ENCODE measurements at regions not wholly inside any gene's neighbourhood (a gene's known extent, or its start where the extent isn't known, plus 50 kb on each side); places are given as distances from the start of the nearest gene placed in this dataset.

DNA sequence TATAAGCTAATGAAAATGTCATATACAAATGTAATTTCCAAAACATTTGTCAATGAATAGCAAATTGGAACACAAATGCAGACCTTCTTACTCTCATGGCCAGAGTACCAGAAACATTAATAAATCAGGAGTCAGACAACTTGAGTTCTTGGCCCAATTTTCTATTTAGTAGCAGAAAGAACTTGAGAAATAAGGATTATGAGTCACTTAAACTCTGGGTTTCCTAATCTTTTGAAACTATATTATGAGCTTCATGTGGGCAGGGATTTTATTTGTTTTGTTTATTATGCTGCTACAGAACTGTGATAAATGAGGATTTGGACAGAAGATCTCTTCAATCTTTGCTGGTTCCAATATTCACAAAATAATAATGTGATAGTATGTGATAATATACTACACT is 686.7 kb downstream of the NR4A2 start:
- Histone ChIP-seq H3K4me2 (ENCODE audit: insufficient read depth, low read length) (no peak overlapping the region), H3K79me2 (ENCODE audit: control insufficient read depth, insufficient read depth, low read length) (no peaks in the 10 kb centered on the region), H3K27me3 (ENCODE audit: control insufficient read depth in 2 of 2, insufficient read depth in 2 of 2, low read length in 2 of 2) (no peaks in the 10 kb centered on the region), H2AFZ (ENCODE audit: low read depth, low read length) (no peak overlapping the region), H3K27ac (ENCODE audit: insufficient read depth, low read depth, low read length) (no peak overlapping the region), H3K36me3 (ENCODE audit: control insufficient read depth in 2 of 2, extremely low read depth in 1 of 2, insufficient read depth in 2 of 2, low read length in 2 of 2) (no peaks in the 10 kb centered on the region), H3K9me1 (replicated peaks; ENCODE audit: control insufficient read depth, extremely low read depth, insufficient read depth, low read length) (no peaks in the 10 kb centered on the region), H4K20me1 (replicated peaks; ENCODE audit: control insufficient read depth, extremely low read depth, insufficient read depth, low read length) (no peaks in the 10 kb centered on the region), H3K9me3 (replicated peaks; ENCODE audit: control insufficient read depth, insufficient read depth, low read length) (no peaks in the 10 kb centered on the region), H3K4me3 (replicated peaks in 1 of 3; ENCODE audit: insufficient read depth in 1 of 3, low read depth in 1 of 3, low read length in 3 of 3) (no peak overlapping the region), H3K4me1 (ENCODE audit: control insufficient read depth, extremely low read depth, insufficient read depth, low read length) (no peaks in the 10 kb centered on the region), H3K9ac (replicated peaks; ENCODE audit: extremely low read depth, insufficient read depth, low read length) (no peak overlapping the region)
- FAIRE-seq (no peak), DNase-seq (ENCODE audit: low read depth, low spot score) (no peak)
- intact Hi-C loops (cut with micrococcal nuclease) (no loop called here), dilution Hi-C loops (cut with MboI; ENCODE audit: extremely low pct_ligation_motif_present, low sequenced_read_pairs) (no loop called here)
- POLR2A ChIA-PET, result no interaction called here
- no TSS peak for BruUV-seq (replicated peaks)
- TF ChIP-seq MYC (IDR thresholded peaks at IDR 0.05; ENCODE audit: low read depth, low read length), result no peak
- no peak for TF ChIP-seq GATA2 (IDR thresholded peaks at IDR 0.05; ENCODE audit: insufficient read depth, insufficient read length, low read depth, low read length)
- TF ChIP-seq POLR2A (IDR thresholded peaks at IDR 0.05; ENCODE audit: low read depth, low read length), result no peak
- no peak for TF ChIP-seq FOS (IDR thresholded peaks at IDR 0.05; ENCODE audit: borderline replicate concordance, insufficient read depth, low read length)
- CTCF ChIA-PET, result interaction anchor here (0.6 to 1.3 kb wide), 4 partner anchors 8 to 159 kb away, joined by 3 to 6 read pairs (median 4); no protein-coding TSS in a partner anchor

DNA sequence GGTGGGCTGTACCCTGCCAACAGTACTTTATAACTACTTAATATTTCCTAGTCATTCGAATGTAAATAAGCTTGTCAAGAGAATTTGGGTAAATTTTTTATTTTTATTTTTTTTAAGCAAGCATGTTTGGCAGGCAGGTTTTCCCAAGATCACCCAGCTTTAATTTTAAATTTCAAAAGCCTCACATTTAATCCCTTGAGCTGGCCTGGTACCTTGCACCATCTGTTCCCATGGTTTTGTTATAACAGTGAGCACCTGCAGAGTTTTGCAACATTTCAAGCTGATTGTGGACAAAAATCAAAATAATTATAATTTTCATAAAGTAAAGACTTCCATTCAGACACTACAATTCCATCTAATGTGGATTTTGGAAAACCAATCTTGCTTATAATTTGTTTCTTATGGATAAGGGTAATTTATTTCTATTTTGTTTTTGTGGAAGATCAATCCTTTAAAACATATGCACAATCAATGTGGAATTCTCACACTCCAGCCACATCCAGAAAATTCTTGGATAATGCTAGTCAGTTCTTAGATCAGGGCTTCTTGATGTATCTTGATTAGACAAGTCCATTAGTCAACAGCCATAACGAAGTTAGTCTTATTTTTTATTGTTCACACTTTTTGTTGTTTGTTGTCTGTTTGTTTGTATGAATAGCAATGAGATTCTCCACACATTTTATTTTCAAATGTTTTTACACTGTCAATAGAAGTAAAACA is 689.3 kb downstream of the NR4A2 start:
- intact Hi-C loops (cut with micrococcal nuclease), result no loop called here
- no peak for FAIRE-seq
- BruUV-seq (replicated peaks), result no TSS peak

More for the DNA sequence above, 689.3 kb downstream of the NR4A2 start:
- CTCF ChIA-PET, result no interaction called here
- Histone ChIP-seq H3K79me2 (ENCODE audit: control insufficient read depth, insufficient read depth, low read length) (no peaks in the 10 kb centered on the region), H3K4me3 (replicated peaks in 1 of 3; ENCODE audit: insufficient read depth in 1 of 3, low read depth in 1 of 3, low read length in 3 of 3) (no peak overlapping the region), H3K27me3 (ENCODE audit: control insufficient read depth in 2 of 2, insufficient read depth in 2 of 2, low read length in 2 of 2) (no peaks in the 10 kb centered on the region), H2AFZ (ENCODE audit: low read depth, low read length) (no peak overlapping the region), H3K9ac (replicated peaks; ENCODE audit: extremely low read depth, insufficient read depth, low read length) (no peak overlapping the region), H3K9me1 (replicated peaks; ENCODE audit: control insufficient read depth, extremely low read depth, insufficient read depth, low read length) (no peaks in the 10 kb centered on the region), H3K27ac (ENCODE audit: insufficient read depth, low read depth, low read length) (no peak overlapping the region), H3K36me3 (ENCODE audit: control insufficient read depth in 2 of 2, extremely low read depth in 1 of 2, insufficient read depth in 2 of 2, low read length in 2 of 2) (no peaks in the 10 kb centered on the region), H3K4me1 (ENCODE audit: control insufficient read depth, extremely low read depth, insufficient read depth, low read length) (no peaks in the 10 kb centered on the region), H4K20me1 (replicated peaks; ENCODE audit: control insufficient read depth, extremely low read depth, insufficient read depth, low read length) (no peaks in the 10 kb centered on the region), H3K4me2 (ENCODE audit: insufficient read depth, low read length) (no peak overlapping the region), H3K9me3 (replicated peaks; ENCODE audit: control insufficient read depth, insufficient read depth, low read length) (no peaks in the 10 kb centered on the region)
- no peak for TF ChIP-seq GATA2 (IDR thresholded peaks at IDR 0.05; ENCODE audit: insufficient read depth, insufficient read length, low read depth, low read length)
- TF ChIP-seq, protein P1, sequence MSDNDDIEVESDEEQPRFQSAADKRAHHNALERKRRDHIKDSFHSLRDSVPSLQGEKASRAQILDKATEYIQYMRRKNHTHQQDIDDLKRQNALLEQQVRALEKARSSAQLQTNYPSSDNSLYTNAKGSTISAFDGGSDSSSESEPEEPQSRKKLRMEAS (IDR thresholded peaks at IDR 0.05; ENCODE audit: insufficient read depth, insufficient read length), result no peak
- no peak for TF ChIP-seq EZH2 (IDR thresholded peaks at IDR 0.05; ENCODE audit: borderline replicate concordance, low read depth, low read length, severe bottlenecking)
- TF ChIP-seq MYC (IDR thresholded peaks at IDR 0.05; ENCODE audit: low read depth, low read length), result no peak
- no peak for TF ChIP-seq JUN (IDR thresholded peaks at IDR 0.05; ENCODE audit: borderline replicate concordance, insufficient read depth, insufficient read length, low read depth)
- TF ChIP-seq POLR2A (IDR thresholded peaks at IDR 0.05; ENCODE audit: low read depth, low read length), result no peak
- no peak for TF ChIP-seq POLR2AphosphoS5 (IDR thresholded peaks at IDR 0.05; ENCODE audit: insufficient read depth, low read depth, low read length)
- TF ChIP-seq, protein P2, sequence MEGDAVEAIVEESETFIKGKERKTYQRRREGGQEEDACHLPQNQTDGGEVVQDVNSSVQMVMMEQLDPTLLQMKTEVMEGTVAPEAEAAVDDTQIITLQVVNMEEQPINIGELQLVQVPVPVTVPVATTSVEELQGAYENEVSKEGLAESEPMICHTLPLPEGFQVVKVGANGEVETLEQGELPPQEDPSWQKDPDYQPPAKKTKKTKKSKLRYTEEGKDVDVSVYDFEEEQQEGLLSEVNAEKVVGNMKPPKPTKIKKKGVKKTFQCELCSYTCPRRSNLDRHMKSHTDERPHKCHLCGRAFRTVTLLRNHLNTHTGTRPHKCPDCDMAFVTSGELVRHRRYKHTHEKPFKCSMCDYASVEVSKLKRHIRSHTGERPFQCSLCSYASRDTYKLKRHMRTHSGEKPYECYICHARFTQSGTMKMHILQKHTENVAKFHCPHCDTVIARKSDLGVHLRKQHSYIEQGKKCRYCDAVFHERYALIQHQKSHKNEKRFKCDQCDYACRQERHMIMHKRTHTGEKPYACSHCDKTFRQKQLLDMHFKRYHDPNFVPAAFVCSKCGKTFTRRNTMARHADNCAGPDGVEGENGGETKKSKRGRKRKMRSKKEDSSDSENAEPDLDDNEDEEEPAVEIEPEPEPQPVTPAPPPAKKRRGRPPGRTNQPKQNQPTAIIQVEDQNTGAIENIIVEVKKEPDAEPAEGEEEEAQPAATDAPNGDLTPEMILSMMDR (IDR thresholded peaks at IDR 0.05; ENCODE audit: extremely low read depth in 1 of 2, insufficient read depth in 1 of 2, low read depth in 1 of 2, low read length in 2 of 2), result no peak
- no peak for TF ChIP-seq FOS (IDR thresholded peaks at IDR 0.05; ENCODE audit: borderline replicate concordance, insufficient read depth, low read length)
- POLR2A ChIA-PET, result no interaction called here
- no peak for DNase-seq (ENCODE audit: low read depth, low spot score)
- dilution Hi-C loops (cut with MboI; ENCODE audit: extremely low pct_ligation_motif_present, low sequenced_read_pairs), result no loop called here
